H9 (cell line): ENCODE measurements at regions not wholly inside any gene's neighbourhood (a gene's known extent, or its start where the extent isn't known, plus 50 kb on each side); places are given as distances from the start of the nearest gene placed in this dataset.
"Not testable (repeated sequence)": the region's sequence is repeated elsewhere in the genome, so short reads cannot be mapped to it uniquely, and the experiment has no call there.

ENCODE experiments used
- DNase-seq: peaks from one replicate; pipeline ENCODE4 v3.0.0-alpha.2; 2017
- H2AFZ ChIP-seq: one replicate; pipeline ENCODE4 v1.6.1; 2013; ENCODE audit warnings: mild to moderate bottlenecking, low read length, control low read depth, moderate library complexity
- H2AK5ac ChIP-seq: 2 replicates; pipeline ENCODE4 v1.6.1; 2013; ENCODE audit warnings: low read length, control low read depth, mixed read lengths; ENCODE audit not compliant: insufficient read length
- H2BK120ac ChIP-seq: one replicate; pipeline ENCODE4 v1.6.1; 2013; ENCODE audit warnings: low read depth, mild to moderate bottlenecking, low read length, control low read depth, inconsistent platforms; ENCODE audit not compliant: poor library complexity, severe bottlenecking
- H2BK12ac ChIP-seq: 2 replicates; pipeline ENCODE4 v1.6.1; 2013; ENCODE audit warnings: low read length, control low read depth, mixed read lengths, low read depth; ENCODE audit not compliant: insufficient read length
- H2BK15ac ChIP-seq: 2 replicates; pipeline ENCODE4 v1.6.1; 2013; ENCODE audit warnings: low read depth, low read length, control low read depth
- H2BK20ac ChIP-seq: one replicate; pipeline ENCODE4 v1.6.1; 2013; ENCODE audit warnings: low read depth, mild to moderate bottlenecking, low read length, control low read depth, inconsistent platforms; ENCODE audit not compliant: poor library complexity, severe bottlenecking
- H2BK5ac ChIP-seq: 2 replicates; pipeline ENCODE4 v1.6.1; 2013; ENCODE audit warnings: low read length, control low read depth, mixed read lengths; ENCODE audit not compliant: insufficient read length
- H3K14ac ChIP-seq: 2 replicates; pipeline ENCODE4 v1.6.1; 2013; ENCODE audit warnings: low read length, control low read depth; ENCODE audit not compliant: insufficient read depth
- H3K18ac ChIP-seq: 2 replicates; pipeline ENCODE4 v1.6.1; 2013; ENCODE audit warnings: low read depth, mild to moderate bottlenecking, mixed read lengths, low read length, control low read depth; ENCODE audit not compliant: insufficient read length
- H3K23ac ChIP-seq: 2 replicates; pipeline ENCODE4 v1.6.1; 2013; ENCODE audit warnings: low read length, control low read depth, mixed read lengths, low read depth; ENCODE audit not compliant: insufficient read length
- H3K23me2 ChIP-seq: 2 replicates; pipeline ENCODE4 v1.6.1; 2013; ENCODE audit warnings: low read depth, mild to moderate bottlenecking, mixed read lengths, low read length, control low read depth; ENCODE audit not compliant: insufficient read length, poor library complexity, severe bottlenecking
- H3K27ac ChIP-seq: 2 replicates; pipeline ENCODE4 v1.5.1; 2013; ENCODE audit warnings: low read length, control low read depth, mixed read lengths, low read depth; ENCODE audit not compliant: insufficient read length
- H3K27me3 ChIP-seq: 2 replicates; pipeline ENCODE4 v1.6.1; 2013; ENCODE audit warnings: low read length, control low read depth, inconsistent platforms; ENCODE audit not compliant: insufficient read depth
- H3K4ac ChIP-seq: 2 replicates; pipeline ENCODE4 v1.6.1; 2013; ENCODE audit warnings: low read depth, mild to moderate bottlenecking, control low read depth, inconsistent platforms, low read length, moderate library complexity
- H3K4me1 ChIP-seq: 2 replicates; pipeline ENCODE4 v1.6.1; 2013; ENCODE audit warnings: low read length, control low read depth, inconsistent platforms; ENCODE audit not compliant: insufficient read depth
- H3K4me2 ChIP-seq: 2 replicates; pipeline ENCODE4 v1.6.1; 2013; ENCODE audit warnings: low read length, control low read depth, mixed read lengths; ENCODE audit not compliant: insufficient read length, insufficient read depth
- H3K56ac ChIP-seq: 2 replicates; pipeline ENCODE4 v1.6.1; 2013; ENCODE audit warnings: low read depth, mild to moderate bottlenecking, mixed read lengths, low read length, control low read depth; ENCODE audit not compliant: insufficient read length
- H3K79me1 ChIP-seq: 2 replicates; pipeline ENCODE4 v1.6.1; 2013; ENCODE audit warnings: low read depth, mild to moderate bottlenecking, moderate library complexity, low read length, control low read depth, inconsistent platforms; ENCODE audit not compliant: insufficient read depth, poor library complexity, severe bottlenecking
- H3K79me2 ChIP-seq: 2 replicates; pipeline ENCODE4 v1.6.1; 2013; ENCODE audit warnings: low read length, control low read depth, inconsistent platforms; ENCODE audit not compliant: insufficient read depth
- H3K9ac ChIP-seq: 2 replicates; pipeline ENCODE4 v1.6.1; 2013; ENCODE audit warnings: low read length, control low read depth, mixed read lengths; ENCODE audit not compliant: insufficient read length; ENCODE audit errors: extremely low read depth
- H3K9me3 ChIP-seq: one replicate; pipeline ENCODE4 v1.6.1; 2013; ENCODE audit warnings: low read depth, low read length, inconsistent platforms; ENCODE audit not compliant: control insufficient read depth
- H3T11ph ChIP-seq: one replicate; pipeline ENCODE4 v1.6.1; 2013; ENCODE audit warnings: mild to moderate bottlenecking, low read length, control low read depth, inconsistent platforms
- H4K20me1 ChIP-seq: one replicate; pipeline ENCODE4 v1.6.1; 2013; ENCODE audit not compliant: control insufficient read depth, insufficient read length, insufficient read depth
- H4K5ac ChIP-seq: 2 replicates; pipeline ENCODE4 v1.6.1; 2013; ENCODE audit warnings: low read depth, mild to moderate bottlenecking, mixed read lengths, low read length, control low read depth; ENCODE audit not compliant: insufficient read length
- H4K8ac ChIP-seq: replicated peaks from 2 replicates; pipeline ENCODE4 v1.6.1; 2013; ENCODE audit warnings: low read length, control low read depth, mixed read lengths, low read depth; ENCODE audit not compliant: insufficient read length
- H4K91ac ChIP-seq: 2 replicates; pipeline ENCODE4 v1.6.1; 2013; ENCODE audit warnings: low read depth, mild to moderate bottlenecking, moderate library complexity, mixed read lengths, low read length, control low read depth; ENCODE audit not compliant: insufficient read length
- H3K27ac Mint-ChIP-seq, 3 experiments: 2 replicates in 2 of 3; 3 replicates in 1 of 3; pipeline ENCODE4 v1.8.0; 2020 to 2021; ENCODE audit warnings: mixed read lengths in 3 of 3, mild to moderate bottlenecking in 1 of 3, moderate library complexity in 1 of 3
- H3K27me3 Mint-ChIP-seq: 2 replicates; pipeline ENCODE4 v1.8.0; 2021; ENCODE audit warnings: low read depth, mild to moderate bottlenecking, moderate library complexity, mixed read lengths
- H3K36me3 Mint-ChIP-seq, 3 experiments: 2 replicates in 2 of 3; 3 replicates in 1 of 3; pipeline ENCODE4 v1.8.0; 2020 to 2021; ENCODE audit warnings: low read depth in 3 of 3, mixed read lengths in 3 of 3; ENCODE audit not compliant: insufficient read depth in 1 of 3
- H3K4me1 Mint-ChIP-seq, 2 experiments: 2 replicates each; pipeline ENCODE4 v1.8.0; 2020; ENCODE audit warnings: mixed read lengths in 2 of 2
- H3K4me3 Mint-ChIP-seq, 2 experiments: 2 replicates in 1 of 2; 3 replicates in 1 of 2; pipeline ENCODE4 v1.8.0; 2020 to 2021; ENCODE audit warnings: mild to moderate bottlenecking in 2 of 2, mixed read lengths in 2 of 2, moderate library complexity in 1 of 2
- H3K9me3 Mint-ChIP-seq, 2 experiments: 2 replicates in 1 of 2; 3 replicates in 1 of 2; pipeline ENCODE4 v1.8.0; 2020; ENCODE audit warnings: mild to moderate bottlenecking in 2 of 2, mixed read lengths in 2 of 2, moderate library complexity in 1 of 2
- WGBS: extraction: QIAGEN DNeasy Blood & Tissue Kit; methylation state at CpG from one replicate; pipeline ENCODE4 v1.1.7; 2013; ENCODE audit warnings: missing lambda C conversion rate, low lambda C conversion rate, mixed read lengths; ENCODE audit not compliant: insufficient read length; ENCODE audit errors: extremely low coverage; 5-methylcytosine and 5-hydroxymethylcytosine counted together
- TF ChIP-seq, protein P1 (sequence below): fragments of 200-600 bp; sonication (generic); conservative IDR thresholded peaks from 3 replicates; pipeline ENCODE4 v1.8.0; 2021; ENCODE audit warnings: antibody characterized with exemption, mild to moderate bottlenecking

DNA sequence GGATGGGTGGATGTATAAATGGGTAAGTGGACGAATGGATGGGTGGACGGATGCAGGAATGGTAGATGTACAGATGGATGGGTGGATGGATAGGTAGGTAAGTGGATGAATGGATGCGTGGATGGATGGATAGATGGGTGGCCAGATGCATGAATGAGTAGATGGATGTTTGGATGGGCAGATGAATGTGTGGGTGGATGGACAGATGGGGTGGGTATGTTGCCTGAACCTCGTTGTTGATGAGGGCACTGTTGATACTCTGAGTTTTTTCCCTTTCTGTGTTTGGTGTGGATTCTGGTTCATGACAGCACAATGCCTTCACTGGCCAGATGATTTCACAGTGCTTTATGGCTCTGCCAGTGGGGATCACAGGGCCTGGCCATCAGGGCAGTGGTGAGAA lies 208.3 kb downstream of the NPIPB11 start:
- H4K8ac ChIP-seq: no peak overlapping the region
- H4K20me1 ChIP-seq: no peaks in the 10 kb centered on the region
- H2AK5ac ChIP-seq: no peak overlapping the region
- no peak overlapping the region for H3K9ac ChIP-seq
- no peak overlapping the region for H3K4me2 ChIP-seq
- no peak overlapping the region for H3K23ac ChIP-seq
- no peak overlapping the region for H3T11ph ChIP-seq
- no peaks in the 10 kb centered on the region for H3K4me1 ChIP-seq
- H2BK12ac ChIP-seq: no peak overlapping the region
- Mint-ChIP-seq H3K27ac (no peak overlapping the region), H3K27me3 (peaks cover 23% of the 10 kb centered on the region), H3K4me1 (peaks cover 14 to 19% of the 10 kb centered on the region in 2 experiments), H3K4me3 (no peak overlapping the region), H3K9me3 (peaks cover 2 to 3% of the 10 kb centered on the region in 2 experiments; a peak in 3 of 5 replicates), H3K36me3 (no peaks in the 10 kb centered on the region)
- H2BK5ac ChIP-seq: no peak overlapping the region
- TF ChIP-seq, protein P1, sequence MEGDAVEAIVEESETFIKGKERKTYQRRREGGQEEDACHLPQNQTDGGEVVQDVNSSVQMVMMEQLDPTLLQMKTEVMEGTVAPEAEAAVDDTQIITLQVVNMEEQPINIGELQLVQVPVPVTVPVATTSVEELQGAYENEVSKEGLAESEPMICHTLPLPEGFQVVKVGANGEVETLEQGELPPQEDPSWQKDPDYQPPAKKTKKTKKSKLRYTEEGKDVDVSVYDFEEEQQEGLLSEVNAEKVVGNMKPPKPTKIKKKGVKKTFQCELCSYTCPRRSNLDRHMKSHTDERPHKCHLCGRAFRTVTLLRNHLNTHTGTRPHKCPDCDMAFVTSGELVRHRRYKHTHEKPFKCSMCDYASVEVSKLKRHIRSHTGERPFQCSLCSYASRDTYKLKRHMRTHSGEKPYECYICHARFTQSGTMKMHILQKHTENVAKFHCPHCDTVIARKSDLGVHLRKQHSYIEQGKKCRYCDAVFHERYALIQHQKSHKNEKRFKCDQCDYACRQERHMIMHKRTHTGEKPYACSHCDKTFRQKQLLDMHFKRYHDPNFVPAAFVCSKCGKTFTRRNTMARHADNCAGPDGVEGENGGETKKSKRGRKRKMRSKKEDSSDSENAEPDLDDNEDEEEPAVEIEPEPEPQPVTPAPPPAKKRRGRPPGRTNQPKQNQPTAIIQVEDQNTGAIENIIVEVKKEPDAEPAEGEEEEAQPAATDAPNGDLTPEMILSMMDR: no peak
- 100% methylated on average over 2 of the region's 4 CpGs for WGBS
- H3K14ac ChIP-seq: no peak overlapping the region
- DNase-seq: peak; percentile 4
- H2BK120ac ChIP-seq: no peak overlapping the region
- no peaks in the 10 kb centered on the region for H3K27me3 ChIP-seq
- H3K56ac ChIP-seq: no peak overlapping the region
- no peaks in the 10 kb centered on the region for H3K79me1 ChIP-seq
- no peak overlapping the region for H2BK20ac ChIP-seq
- no peaks in the 10 kb centered on the region for H3K23me2 ChIP-seq
- no peak overlapping the region for H3K4ac ChIP-seq
- H3K9me3 ChIP-seq: no peaks in the 10 kb centered on the region
- no peak overlapping the region for H3K18ac ChIP-seq
- no peaks in the 10 kb centered on the region for H3K79me2 ChIP-seq
- no peak overlapping the region for H2AFZ ChIP-seq
- no peak overlapping the region for H3K27ac ChIP-seq
- H2BK15ac ChIP-seq: no peak overlapping the region
- H4K5ac ChIP-seq: no peak overlapping the region
- no peak overlapping the region for H4K91ac ChIP-seq

DNA sequence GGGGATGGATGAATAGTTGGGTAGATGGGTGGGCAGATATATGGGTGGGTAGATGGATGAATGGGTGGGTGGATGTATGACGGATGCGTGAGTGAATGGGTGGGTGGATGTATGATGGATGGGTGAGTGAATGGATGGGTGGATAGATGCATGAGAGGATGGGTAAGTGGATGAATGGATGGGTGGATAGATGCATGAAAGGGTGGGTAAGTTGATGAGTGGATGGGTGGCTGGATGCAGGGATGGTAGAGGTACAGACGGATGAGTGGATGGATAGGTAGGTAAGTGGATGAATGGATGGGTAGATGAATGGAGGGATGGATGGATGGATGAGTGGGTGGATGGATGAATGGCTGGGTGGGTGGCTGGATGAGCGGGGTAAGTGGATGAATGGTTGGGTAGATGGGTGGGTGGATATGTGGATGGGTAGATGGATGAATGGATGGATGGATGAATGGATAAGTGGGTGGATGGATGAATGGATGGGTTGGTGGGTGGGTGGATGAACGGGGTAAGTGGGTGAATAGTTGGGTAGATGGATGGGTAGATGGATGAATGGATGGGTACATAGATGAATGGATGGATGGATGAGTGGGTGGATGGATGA lies 208.9 kb downstream of the NPIPB11 start:
- H4K8ac ChIP-seq, H3K27ac Mint-ChIP-seq, H3K4me2 ChIP-seq, H3K79me2 ChIP-seq, H3K4me3 Mint-ChIP-seq, H2AFZ ChIP-seq, H3K18ac ChIP-seq, H2AK5ac ChIP-seq, H3K4ac ChIP-seq, H4K20me1 ChIP-seq, H4K91ac ChIP-seq, H3K9ac ChIP-seq, H2BK20ac ChIP-seq, H3K79me1 ChIP-seq, H2BK120ac ChIP-seq, H3K9me3 Mint-ChIP-seq, H3K23ac ChIP-seq, H3K23me2 ChIP-seq, DNase-seq, H3K36me3 Mint-ChIP-seq, H2BK5ac ChIP-seq, H3K4me1 ChIP-seq, H3T11ph ChIP-seq, H3K56ac ChIP-seq, H3K14ac ChIP-seq, H4K5ac ChIP-seq, H2BK12ac ChIP-seq, H3K9me3 ChIP-seq, H3K27ac ChIP-seq, H2BK15ac ChIP-seq, H3K27me3 ChIP-seq: not testable (repeated sequence)
- WGBS: 100% methylated on average over 3 of the region's 5 CpGs
- H3K27me3 Mint-ChIP-seq: peaks cover 17% of the 10 kb centered on the region
- peaks cover 10 to 13% of the 10 kb centered on the region in 2 experiments for H3K4me1 Mint-ChIP-seq
